Loucy (cell line): ENCODE measurements at regions not wholly inside any gene's neighbourhood (a gene's known extent, or its start where the extent isn't known, plus 50 kb on each side); places are given as distances from the start of the nearest gene placed in this dataset.

Experiments
- H2AFZ ChIP-seq: fragments of 200-600 bp; sonication (generic); 2 replicates; pipeline ENCODE4 v1.6.0; 2016; ENCODE audit warnings: antibody characterized with exemption, mild to moderate bottlenecking, low read length, moderate library complexity
- H3F3A ChIP-seq: fragments of 200-600 bp; 2 replicates; pipeline ENCODE4 v1.6.0; 2016; ENCODE audit warnings: antibody characterized with exemption, low read depth, mild to moderate bottlenecking
- H3K27me3 ChIP-seq: fragments of 200-600 bp; sonication (generic); 2 replicates; pipeline ENCODE4 v1.6.1; 2014; ENCODE audit warnings: low read length, mild to moderate bottlenecking; ENCODE audit not compliant: insufficient read depth, poor library complexity, severe bottlenecking
- H3K36me3 ChIP-seq: fragments of 200-600 bp; sonication (generic); 2 replicates; pipeline ENCODE4 v1.6.1; 2016; ENCODE audit warnings: low read length; ENCODE audit not compliant: insufficient read depth
- H3K4me1 ChIP-seq: fragments of 200-600 bp; sonication (generic); 2 replicates; pipeline ENCODE4 v1.5.1; 2014; ENCODE audit warnings: low read length, mild to moderate bottlenecking; ENCODE audit not compliant: insufficient read depth, poor library complexity, severe bottlenecking
- H3K4me2 ChIP-seq: fragments of 200-600 bp; sonication (generic); 2 replicates; pipeline ENCODE4 v1.6.0; 2014; ENCODE audit warnings: antibody characterized with exemption, low read length, low read depth, mild to moderate bottlenecking; ENCODE audit not compliant: poor library complexity, severe bottlenecking
- H3K4me3 ChIP-seq: fragments of 200-600 bp; sonication (generic); 2 replicates; pipeline ENCODE4 v1.5.1; 2014; ENCODE audit warnings: low read length, mild to moderate bottlenecking, mixed read lengths; ENCODE audit not compliant: poor library complexity, severe bottlenecking
- H3K79me2 ChIP-seq: fragments of 200-600 bp; sonication (generic); 2 replicates; pipeline ENCODE4 v1.6.1; 2014; ENCODE audit warnings: low read length; ENCODE audit not compliant: insufficient read depth
- H3K9ac ChIP-seq: fragments of 200-600 bp; sonication (generic); 2 replicates; pipeline ENCODE4 v1.6.0; 2014; ENCODE audit warnings: mild to moderate bottlenecking, low read depth, low read length, moderate library complexity; ENCODE audit not compliant: poor library complexity, severe bottlenecking
- H3K9me2 ChIP-seq: fragments of 200-600 bp; sonication (generic); replicated peaks from 2 replicates; pipeline ENCODE4 v1.6.1; 2016; ENCODE audit warnings: low read depth, low read length, mixed read lengths
- H3K9me3 ChIP-seq: fragments of 200-600 bp; sonication (generic); 2 replicates; pipeline ENCODE4 v1.6.1; 2014; ENCODE audit warnings: mild to moderate bottlenecking, antibody characterized with exemption, low read length, low read depth; ENCODE audit not compliant: insufficient read depth
- H4K20me1 ChIP-seq: fragments of 200-600 bp; sonication (generic); 2 replicates; pipeline ENCODE4 v1.6.0; 2014; ENCODE audit warnings: antibody characterized with exemption, low read length, mild to moderate bottlenecking; ENCODE audit not compliant: insufficient read depth, poor library complexity, severe bottlenecking
- EZH2phosphoT487 ChIP-seq: fragments of 200-600 bp; IDR thresholded peaks from 2 replicates; pipeline ENCODE4 v1.6.1; 2018; ENCODE audit warnings: antibody characterized with exemption, mild to moderate bottlenecking, moderate library complexity, borderline replicate concordance
- TF ChIP-seq, protein P1 (sequence below): fragments of 200-600 bp; sonication (generic); conservative IDR thresholded peaks from 2 replicates; pipeline ENCODE4 v1.5.1; 2014; ENCODE audit warnings: mild to moderate bottlenecking, antibody characterized with exemption, low read length

DNA sequence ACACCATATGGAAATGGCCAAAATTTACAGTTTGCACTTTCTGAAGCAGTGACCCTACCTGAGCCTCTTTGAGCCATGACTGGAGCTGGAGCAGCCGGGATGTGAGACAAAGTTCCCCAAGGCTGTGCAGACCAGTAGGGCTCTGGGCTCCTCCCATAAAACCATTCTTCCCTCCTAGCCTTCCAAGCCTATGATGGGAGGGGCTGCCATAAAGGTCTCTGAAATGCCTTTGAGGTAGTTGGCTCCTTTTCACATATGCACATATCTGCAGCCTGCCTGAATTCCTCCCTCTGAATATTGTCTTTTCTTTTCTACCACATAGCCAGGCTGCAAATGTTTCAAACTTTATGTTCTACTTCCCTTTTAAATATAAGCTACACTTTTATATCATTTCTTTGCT lies 516.6 kb upstream of the POM121L12 start:
- Histone ChIP-seq H3K27me3 (no peaks in the 10 kb centered on the region), H3K79me2 (no peaks in the 10 kb centered on the region), H3F3A (no peaks in the 10 kb centered on the region), H3K4me1 (no peaks in the 10 kb centered on the region), H2AFZ (no peak overlapping the region), H3K4me2 (no peak overlapping the region), H3K9ac (no peak overlapping the region), H4K20me1 (no peaks in the 10 kb centered on the region), H3K4me3 (no peak overlapping the region), H3K9me3 (no peaks in the 10 kb centered on the region), H3K9me2 (no peaks in the 10 kb centered on the region), H3K36me3 (no peaks in the 10 kb centered on the region)
- TF ChIP-seq, protein P1, sequence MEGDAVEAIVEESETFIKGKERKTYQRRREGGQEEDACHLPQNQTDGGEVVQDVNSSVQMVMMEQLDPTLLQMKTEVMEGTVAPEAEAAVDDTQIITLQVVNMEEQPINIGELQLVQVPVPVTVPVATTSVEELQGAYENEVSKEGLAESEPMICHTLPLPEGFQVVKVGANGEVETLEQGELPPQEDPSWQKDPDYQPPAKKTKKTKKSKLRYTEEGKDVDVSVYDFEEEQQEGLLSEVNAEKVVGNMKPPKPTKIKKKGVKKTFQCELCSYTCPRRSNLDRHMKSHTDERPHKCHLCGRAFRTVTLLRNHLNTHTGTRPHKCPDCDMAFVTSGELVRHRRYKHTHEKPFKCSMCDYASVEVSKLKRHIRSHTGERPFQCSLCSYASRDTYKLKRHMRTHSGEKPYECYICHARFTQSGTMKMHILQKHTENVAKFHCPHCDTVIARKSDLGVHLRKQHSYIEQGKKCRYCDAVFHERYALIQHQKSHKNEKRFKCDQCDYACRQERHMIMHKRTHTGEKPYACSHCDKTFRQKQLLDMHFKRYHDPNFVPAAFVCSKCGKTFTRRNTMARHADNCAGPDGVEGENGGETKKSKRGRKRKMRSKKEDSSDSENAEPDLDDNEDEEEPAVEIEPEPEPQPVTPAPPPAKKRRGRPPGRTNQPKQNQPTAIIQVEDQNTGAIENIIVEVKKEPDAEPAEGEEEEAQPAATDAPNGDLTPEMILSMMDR = no peak
- TF ChIP-seq EZH2phosphoT487 = no peak

DNA sequence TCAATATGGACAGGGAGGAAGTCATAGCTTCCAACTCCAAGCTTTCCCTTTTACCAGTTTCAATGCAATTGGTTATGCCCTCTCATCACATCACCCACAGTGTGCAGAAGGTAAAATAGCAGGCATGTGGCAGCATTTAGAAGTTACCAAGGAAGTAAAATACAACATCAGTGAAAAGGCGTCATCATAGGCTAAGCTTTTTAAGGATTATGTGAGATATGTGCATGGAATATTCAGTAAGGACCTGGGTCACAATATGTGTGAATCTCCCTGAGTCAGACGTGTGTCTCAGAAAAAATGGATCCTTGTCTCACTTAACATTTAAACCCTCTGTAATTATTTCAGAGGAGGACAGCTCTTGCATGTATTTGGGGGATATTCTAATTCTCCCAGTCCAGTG lies 522.8 kb upstream of the POM121L12 start:
- no peaks in the 10 kb centered on the region for H3K4me1 ChIP-seq
- TF ChIP-seq EZH2phosphoT487 = no peak
- TF ChIP-seq, protein P1 = no peak

DNA sequence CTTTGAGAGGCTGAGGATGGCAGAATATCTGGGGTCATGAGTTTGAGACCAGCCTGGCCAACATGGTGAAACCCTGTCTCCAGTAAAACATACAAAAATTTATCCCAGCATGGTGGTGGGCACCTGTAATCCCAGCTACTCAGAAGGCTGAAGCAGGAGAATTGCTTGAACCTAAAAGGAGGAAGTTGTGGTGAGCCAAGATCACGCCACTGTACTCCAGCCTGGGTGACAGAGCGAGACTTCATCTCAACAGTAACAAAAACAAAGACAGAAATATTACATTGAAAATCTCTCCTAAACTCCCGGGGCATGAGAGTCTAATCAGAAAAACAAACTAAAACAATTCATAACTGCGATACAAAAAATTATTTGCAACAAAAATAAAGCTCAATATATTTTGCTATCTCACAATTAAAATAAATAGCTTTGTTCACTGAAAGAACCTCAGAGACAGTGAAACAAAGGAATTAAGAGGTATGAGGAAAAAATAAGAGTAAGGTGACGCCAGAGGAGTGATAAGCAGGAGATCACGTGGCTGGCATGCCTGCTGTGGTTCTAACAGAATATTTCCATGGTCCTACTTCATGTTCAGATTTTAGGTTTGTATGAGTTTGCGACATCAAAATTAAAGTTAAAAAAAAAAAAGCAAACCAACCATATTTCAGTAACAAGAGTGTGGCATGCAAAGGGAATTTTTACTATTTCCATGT lies 527.7 kb upstream of the POM121L12 start:
- Histone ChIP-seq H3K36me3 (no peaks in the 10 kb centered on the region), H3K4me2 (no peak overlapping the region), H3K27me3 (no peaks in the 10 kb centered on the region), H2AFZ (no peak overlapping the region), H3K4me3 (no peak overlapping the region), H3K9me2 (no peaks in the 10 kb centered on the region), H4K20me1 (no peaks in the 10 kb centered on the region), H3K79me2 (no peaks in the 10 kb centered on the region), H3K9ac (no peak overlapping the region), H3F3A (no peaks in the 10 kb centered on the region), H3K9me3 (no peaks in the 10 kb centered on the region), H3K4me1 (no peaks in the 10 kb centered on the region)
- TF ChIP-seq EZH2phosphoT487 = no peak
- TF ChIP-seq, protein P1 = no peak

More for the DNA sequence above, 522.8 kb upstream of the POM121L12 start:
- Histone ChIP-seq H3K36me3 (no peaks in the 10 kb centered on the region), H3K9me3 (no peaks in the 10 kb centered on the region), H3K27me3 (no peaks in the 10 kb centered on the region), H3K4me2 (no peak overlapping the region), H2AFZ (no peak overlapping the region), H3K79me2 (no peaks in the 10 kb centered on the region), H3K4me3 (no peak overlapping the region), H3F3A (no peaks in the 10 kb centered on the region), H4K20me1 (no peaks in the 10 kb centered on the region), H3K9ac (no peak overlapping the region), H3K9me2 (no peaks in the 10 kb centered on the region)
